Kidney (tissue), 13 donors: ENCODE measurements at regions not wholly inside any gene's neighbourhood (a gene's known extent, or its start where the extent isn't known, plus 50 kb on each side); places are given as distances from the start of the nearest gene placed in this dataset.

ENCODE experiments used
- DNase-seq, 5 donors: peaks; one replicate each; pipeline ENCODE4 v3.0.0-alpha.2; 2013 to 2020
- FAIRE-seq: peaks from 2 replicates; lab custom pipeline; 2012; peaks lifted over from hg19 to GRCh38; lab: Jason Lieb, UNC
- H3K27ac ChIP-seq, 2 donors: one replicate each; pipeline ENCODE4 v1.7.0; 2013; ENCODE audit warnings: low read depth in 2 of 2, low read length in 2 of 2, inconsistent platforms in 1 of 2
- H3K27me3 ChIP-seq: one replicate; pipeline ENCODE4 v1.7.1; 2013; ENCODE audit warnings: low read length, inconsistent platforms; ENCODE audit not compliant: control insufficient read depth, insufficient read depth
- H3K36me3 ChIP-seq, 3 donors: one replicate each; pipeline versions ENCODE4 v1.7.0 to v1.7.1; 2013; ENCODE audit warnings: low read length in 3 of 3, control low read depth in 1 of 3, inconsistent platforms in 1 of 3; ENCODE audit not compliant: insufficient read depth in 3 of 3, control insufficient read depth in 2 of 3
- H3K4me1 ChIP-seq, 3 donors: one replicate each; pipeline versions ENCODE4 v1.7.0 to v1.7.1; 2013; ENCODE audit warnings: low read length in 3 of 3, inconsistent platforms in 1 of 3, low read depth in 1 of 3; ENCODE audit not compliant: control insufficient read depth in 2 of 3, insufficient read depth in 2 of 3
- H3K4me3 ChIP-seq, 3 donors: one replicate each; pipeline versions ENCODE4 v1.7.0 to v1.8.1; 2013; ENCODE audit warnings: low read length in 3 of 3, control low read depth in 1 of 3, inconsistent platforms in 1 of 3
- H3K9ac ChIP-seq, 3 donors: one replicate each; pipeline versions ENCODE4 v1.7.0 to v1.7.1; 2013; ENCODE audit warnings: low read length in 3 of 3, control low read depth in 1 of 3, inconsistent platforms in 1 of 3
- H3K9me3 ChIP-seq, 3 donors: one replicate each; pipeline versions ENCODE4 v1.7.0 to v1.7.1; 2013; ENCODE audit warnings: low read length in 3 of 3, control low read depth in 1 of 3, inconsistent platforms in 1 of 3; ENCODE audit not compliant: control insufficient read depth in 2 of 3, insufficient read depth in 1 of 3
- intact Hi-C: fragments of 100-400 bp; cut with DNase I; formaldehyde crosslinking; loops from one replicate; pipeline ENCODE4 v1.11.1; 2022
- TF ChIP-seq, protein P1 (sequence below): IDR thresholded peaks from 3 replicates; pipeline ENCODE4 v1.5.1; 2012; ENCODE audit warnings: mild to moderate bottlenecking, moderate library complexity, borderline replicate concordance; ENCODE audit not compliant: insufficient read depth; ENCODE audit errors: extremely low read depth
- donor health status: control.
- donor health status: control.
- donor health status: control.
- donor health status: control.
- donor health status: control.
- donor health status: DM: yes; HTN: yes; CAD: no.
- donor health status: Normal renal cell carcinoma (clear cell type).

GRCh38 chr1:36540056-36540455 lies 57.3 kb upstream of the CSF3R start:
- DNase-seq: no peak
- no peaks in the 10 kb centered on the region for H3K27me3 ChIP-seq
- H3K9ac ChIP-seq: no peak overlapping the region
- no peak for FAIRE-seq
- H3K4me3 ChIP-seq: no peak overlapping the region
- no peaks in the 10 kb centered on the region for H3K9me3 ChIP-seq
- no peak overlapping the region for H3K27ac ChIP-seq
- H3K4me1 ChIP-seq: no peaks in the 10 kb centered on the region
- H3K36me3 ChIP-seq: no peaks in the 10 kb centered on the region
- TF ChIP-seq, protein P1, sequence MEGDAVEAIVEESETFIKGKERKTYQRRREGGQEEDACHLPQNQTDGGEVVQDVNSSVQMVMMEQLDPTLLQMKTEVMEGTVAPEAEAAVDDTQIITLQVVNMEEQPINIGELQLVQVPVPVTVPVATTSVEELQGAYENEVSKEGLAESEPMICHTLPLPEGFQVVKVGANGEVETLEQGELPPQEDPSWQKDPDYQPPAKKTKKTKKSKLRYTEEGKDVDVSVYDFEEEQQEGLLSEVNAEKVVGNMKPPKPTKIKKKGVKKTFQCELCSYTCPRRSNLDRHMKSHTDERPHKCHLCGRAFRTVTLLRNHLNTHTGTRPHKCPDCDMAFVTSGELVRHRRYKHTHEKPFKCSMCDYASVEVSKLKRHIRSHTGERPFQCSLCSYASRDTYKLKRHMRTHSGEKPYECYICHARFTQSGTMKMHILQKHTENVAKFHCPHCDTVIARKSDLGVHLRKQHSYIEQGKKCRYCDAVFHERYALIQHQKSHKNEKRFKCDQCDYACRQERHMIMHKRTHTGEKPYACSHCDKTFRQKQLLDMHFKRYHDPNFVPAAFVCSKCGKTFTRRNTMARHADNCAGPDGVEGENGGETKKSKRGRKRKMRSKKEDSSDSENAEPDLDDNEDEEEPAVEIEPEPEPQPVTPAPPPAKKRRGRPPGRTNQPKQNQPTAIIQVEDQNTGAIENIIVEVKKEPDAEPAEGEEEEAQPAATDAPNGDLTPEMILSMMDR: no peak
- intact Hi-C loops: no loop called here

DNA sequence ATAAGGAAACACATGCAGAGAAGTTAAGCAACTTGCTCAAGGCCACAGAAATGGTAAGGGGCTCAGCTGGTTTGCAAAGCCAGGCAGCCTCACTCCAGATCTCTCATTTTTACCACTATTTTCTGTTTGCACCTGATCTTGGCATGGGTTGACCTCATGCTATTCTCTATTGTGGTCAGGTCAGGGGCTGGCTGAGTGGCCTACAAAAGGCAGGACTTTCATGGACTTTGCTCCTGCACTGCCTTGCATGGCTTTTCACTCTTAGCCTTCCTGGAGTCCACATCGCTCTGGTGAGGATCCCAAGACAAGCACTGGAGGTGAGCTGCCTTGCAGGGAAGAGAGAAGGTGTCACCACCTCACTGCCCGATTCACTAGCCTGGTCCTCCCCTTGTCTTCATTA lies 56.8 kb upstream of the CSF3R start:
- Histone ChIP-seq H3K4me1 (no peaks in the 10 kb centered on the region), H3K27me3 (no peaks in the 10 kb centered on the region), H3K36me3 (no peaks in the 10 kb centered on the region), H3K4me3 (no peak overlapping the region), H3K27ac (no peak overlapping the region), H3K9me3 (no peaks in the 10 kb centered on the region), H3K9ac (no peak overlapping the region)
- FAIRE-seq (no peak), DNase-seq (no peak)
- TF ChIP-seq, protein P1: no peak
- intact Hi-C loops: no loop called here

DNA sequence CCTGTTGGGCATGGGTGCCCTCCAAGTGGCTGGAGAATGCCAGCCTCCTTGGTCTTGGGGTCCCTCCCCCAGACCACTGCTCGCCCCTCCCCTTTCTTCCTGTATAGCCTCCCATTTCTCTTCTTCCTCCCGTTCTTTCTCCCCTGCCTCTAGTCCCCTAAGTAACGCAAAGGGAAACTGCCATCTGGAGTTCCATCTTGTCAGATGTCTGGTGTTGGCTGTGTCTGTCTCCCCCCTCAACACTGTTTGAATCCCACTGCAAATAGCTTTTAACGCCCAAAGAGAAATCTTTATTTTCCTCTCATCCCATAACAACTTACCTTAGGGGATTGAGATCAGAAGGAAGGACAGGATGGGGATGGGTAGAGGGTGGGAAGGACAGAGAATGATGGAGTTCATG lies 55.3 kb upstream of the CSF3R start:
- Histone ChIP-seq H3K9ac (no peak overlapping the region), H3K36me3 (no peaks in the 10 kb centered on the region), H3K27me3 (no peaks in the 10 kb centered on the region), H3K27ac (no peak overlapping the region), H3K4me1 (no peaks in the 10 kb centered on the region), H3K4me3 (no peak overlapping the region), H3K9me3 (no peaks in the 10 kb centered on the region)
- TF ChIP-seq, protein P1: no peak
- FAIRE-seq (no peak), DNase-seq (no peak)
- intact Hi-C loops: no loop called here

GRCh38 chr1:36537190-36537768 lies 54.6 kb upstream of the CSF3R start:
- TF ChIP-seq, protein P1: no peak
- DNase-seq (no peak), FAIRE-seq (no peak)
- Histone ChIP-seq H3K4me3 (no peak overlapping the region), H3K36me3 (no peaks in the 10 kb centered on the region), H3K9me3 (peaks cover 0 to 5% (median 0%) of the 10 kb centered on the region in 3 donors), H3K27ac (no peak overlapping the region), H3K27me3 (no peaks in the 10 kb centered on the region), H3K4me1 (no peaks in the 10 kb centered on the region), H3K9ac (no peak overlapping the region)
- intact Hi-C loops: no loop called here
